SU-DHL-6 (cell line): ENCODE measurements at regions not wholly inside any gene's neighbourhood (a gene's known extent, or its start where the extent isn't known, plus 50 kb on each side); places are given as distances from the start of the nearest gene placed in this dataset.

Experiments used
- H2AFZ ChIP-seq: fragments of 200-600 bp; sonication (generic); 2 replicates; pipeline ENCODE4 v1.6.1; 2014; ENCODE audit warnings: low read depth, mild to moderate bottlenecking, moderate library complexity, mixed read lengths, antibody characterized with exemption, low read length; ENCODE audit not compliant: severe bottlenecking
- H3F3A ChIP-seq: fragments of 200-600 bp; shearing (Covaris generic); 2 replicates; pipeline ENCODE4 v1.6.0; 2016; ENCODE audit warnings: antibody characterized with exemption, mild to moderate bottlenecking; ENCODE audit not compliant: insufficient read depth
- H3K27ac ChIP-seq: fragments of 200-600 bp; sonication (generic); 2 replicates; pipeline ENCODE4 v1.5.1; 2016; ENCODE audit warnings: low read depth, mild to moderate bottlenecking, low read length, moderate library complexity, mixed read lengths
- H3K27me3 ChIP-seq: fragments of 200-600 bp; sonication (generic), shearing (Covaris generic); 2 replicates; pipeline ENCODE4 v1.6.0; 2014; ENCODE audit warnings: mild to moderate bottlenecking, low read length
- H3K36me3 ChIP-seq: fragments of 200-600 bp; sonication (generic); 2 replicates; pipeline ENCODE4 v1.6.1; 2014; ENCODE audit warnings: mild to moderate bottlenecking, low read length, mixed read lengths
- H3K4me2 ChIP-seq: fragments of 300-600, 200-600 bp; shearing (Covaris generic), sonication (generic); 2 replicates; pipeline ENCODE4 v1.6.0; 2014; ENCODE audit warnings: low read length, low read depth, mild to moderate bottlenecking; ENCODE audit not compliant: poor library complexity, severe bottlenecking
- H3K4me3 ChIP-seq: fragments of 200-600 bp; sonication (generic); 2 replicates; pipeline ENCODE4 v1.5.1; 2014; ENCODE audit warnings: antibody characterized with exemption, low read length, mild to moderate bottlenecking, mixed read lengths; ENCODE audit not compliant: insufficient read depth, poor library complexity, severe bottlenecking
- H3K79me2 ChIP-seq: fragments of 200-600 bp; sonication (generic); 2 replicates; pipeline ENCODE4 v1.6.1; 2014; ENCODE audit warnings: mild to moderate bottlenecking, low read length, moderate library complexity; ENCODE audit not compliant: insufficient read depth
- H3K9ac ChIP-seq: fragments of 200-600 bp; sonication (generic); 2 replicates; pipeline ENCODE4 v1.7.0; 2014; ENCODE audit warnings: mild to moderate bottlenecking, low read length
- H3K9me2 ChIP-seq: fragments of 200-600 bp; sonication (generic); replicated peaks from 2 replicates; pipeline ENCODE4 v1.6.1; 2014; ENCODE audit warnings: low read length; ENCODE audit not compliant: insufficient read depth
- H3K9me3 ChIP-seq: fragments of 200-600 bp; sonication (generic); 2 replicates; pipeline ENCODE4 v1.6.1; 2014; ENCODE audit warnings: low read length, mixed read lengths; ENCODE audit not compliant: insufficient read depth
- H4K20me1 ChIP-seq: fragments of 200-600 bp; sonication (generic); 2 replicates; pipeline ENCODE4 v1.6.1; 2014; ENCODE audit warnings: low read depth, mild to moderate bottlenecking, antibody characterized with exemption, low read length, moderate library complexity, mixed read lengths
- EZH2phosphoT487 ChIP-seq: fragments of 200-600 bp; sonication (generic), shearing (Covaris generic); conservative IDR thresholded peaks from 2 replicates; pipeline ENCODE4 v1.6.1; 2018; ENCODE audit warnings: mild to moderate bottlenecking, antibody characterized with exemption, low read length, moderate library complexity, mixed read lengths
- TF ChIP-seq, protein P1 (sequence below): fragments of 200-600 bp; sonication (generic); IDR thresholded peaks from one replicate; pipeline ENCODE4 v1.5.1; 2017; ENCODE audit warnings: antibody characterized with exemption, mild to moderate bottlenecking, low read length, moderate library complexity; ENCODE audit not compliant: insufficient read depth, poor library complexity, severe bottlenecking

- no peaks in the 10 kb centered on the region for H3F3A ChIP-seq
- no peak overlapping the region for H3K27ac ChIP-seq
- H3K9me2 ChIP-seq: no peaks in the 10 kb centered on the region
- H3K4me2 ChIP-seq: no peak overlapping the region
- no peak overlapping the region for H2AFZ ChIP-seq
- H3K9me3 ChIP-seq: no peaks in the 10 kb centered on the region
- no peaks in the 10 kb centered on the region for H3K79me2 ChIP-seq
- TF ChIP-seq, protein P1, sequence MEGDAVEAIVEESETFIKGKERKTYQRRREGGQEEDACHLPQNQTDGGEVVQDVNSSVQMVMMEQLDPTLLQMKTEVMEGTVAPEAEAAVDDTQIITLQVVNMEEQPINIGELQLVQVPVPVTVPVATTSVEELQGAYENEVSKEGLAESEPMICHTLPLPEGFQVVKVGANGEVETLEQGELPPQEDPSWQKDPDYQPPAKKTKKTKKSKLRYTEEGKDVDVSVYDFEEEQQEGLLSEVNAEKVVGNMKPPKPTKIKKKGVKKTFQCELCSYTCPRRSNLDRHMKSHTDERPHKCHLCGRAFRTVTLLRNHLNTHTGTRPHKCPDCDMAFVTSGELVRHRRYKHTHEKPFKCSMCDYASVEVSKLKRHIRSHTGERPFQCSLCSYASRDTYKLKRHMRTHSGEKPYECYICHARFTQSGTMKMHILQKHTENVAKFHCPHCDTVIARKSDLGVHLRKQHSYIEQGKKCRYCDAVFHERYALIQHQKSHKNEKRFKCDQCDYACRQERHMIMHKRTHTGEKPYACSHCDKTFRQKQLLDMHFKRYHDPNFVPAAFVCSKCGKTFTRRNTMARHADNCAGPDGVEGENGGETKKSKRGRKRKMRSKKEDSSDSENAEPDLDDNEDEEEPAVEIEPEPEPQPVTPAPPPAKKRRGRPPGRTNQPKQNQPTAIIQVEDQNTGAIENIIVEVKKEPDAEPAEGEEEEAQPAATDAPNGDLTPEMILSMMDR: no peak
- no peak for TF ChIP-seq EZH2phosphoT487
- no peaks in the 10 kb centered on the region for H4K20me1 ChIP-seq
- no peak overlapping the region for H3K9ac ChIP-seq
- no peaks in the 10 kb centered on the region for H3K27me3 ChIP-seq
- H3K36me3 ChIP-seq: no peaks in the 10 kb centered on the region
- H3K4me3 ChIP-seq: no peak overlapping the region
These were observed 87.0 kb upstream of the ALDH1L1 start for GRCh38 chr3:126267169-126267975.

GRCh38 chr3:126266850-126267168, 86.4 kb upstream of the ALDH1L1 start:
- no peaks in the 10 kb centered on the region for H4K20me1 ChIP-seq
- no peaks in the 10 kb centered on the region for H3K27me3 ChIP-seq
- TF ChIP-seq, protein P1: no peak
- no peak for TF ChIP-seq EZH2phosphoT487
- H2AFZ ChIP-seq: no peak overlapping the region
- no peak overlapping the region for H3K4me2 ChIP-seq
- H3F3A ChIP-seq: no peaks in the 10 kb centered on the region
- no peaks in the 10 kb centered on the region for H3K9me2 ChIP-seq
- H3K4me3 ChIP-seq: no peak overlapping the region
- no peaks in the 10 kb centered on the region for H3K79me2 ChIP-seq
- H3K27ac ChIP-seq: no peak overlapping the region
- H3K36me3 ChIP-seq: no peaks in the 10 kb centered on the region
- H3K9me3 ChIP-seq: no peaks in the 10 kb centered on the region
- H3K9ac ChIP-seq: no peak overlapping the region

GRCh38 chr3:126266291-126266840, 86.0 kb upstream of the ALDH1L1 start:
- no peaks in the 10 kb centered on the region for H3K9me3 ChIP-seq
- no peak for TF ChIP-seq EZH2phosphoT487
- TF ChIP-seq, protein P1: no peak
- H3K36me3 ChIP-seq: no peaks in the 10 kb centered on the region
- no peak overlapping the region for H3K4me3 ChIP-seq
- no peaks in the 10 kb centered on the region for H4K20me1 ChIP-seq
- H3K27me3 ChIP-seq: no peaks in the 10 kb centered on the region
- H3F3A ChIP-seq: no peaks in the 10 kb centered on the region
- H2AFZ ChIP-seq: no peak overlapping the region
- H3K27ac ChIP-seq: no peak overlapping the region
- no peaks in the 10 kb centered on the region for H3K9me2 ChIP-seq
- no peak overlapping the region for H3K4me2 ChIP-seq
- H3K9ac ChIP-seq: no peak overlapping the region
- no peaks in the 10 kb centered on the region for H3K79me2 ChIP-seq
